Epithelial cell of proximal tubule (primary cell): ENCODE measurements at regions not wholly inside any gene's neighbourhood (a gene's known extent, or its start where the extent isn't known, plus 50 kb on each side); places are given as distances from the start of the nearest gene placed in this dataset.

ENCODE experiments used
- DNase-seq: peaks from one replicate; pipeline ENCODE4 v3.0.0-alpha.2; 2011; ENCODE audit warnings: low read depth
- H3K4me3 ChIP-seq: 2 replicates; pipeline ENCODE4 v1.5.1; 2011; ENCODE audit warnings: low read depth, mild to moderate bottlenecking, low read length
- CTCF ChIP-seq: conservative IDR thresholded peaks from 2 replicates; pipeline ENCODE4 v1.5.1; 2012; ENCODE audit warnings: low read depth, mild to moderate bottlenecking, low read length

GRCh38 chr19:28228854-28229253 is 984.1 kb downstream of the UQCRFS1 start:
- DNase-seq = no peak
- no peak for TF ChIP-seq CTCF
- no peak overlapping the region for H3K4me3 ChIP-seq

GRCh38 chr19:28224441-28224840 is 988.5 kb downstream of the UQCRFS1 start:
- H3K4me3 ChIP-seq = no peak overlapping the region
- no peak for DNase-seq
- no peak for TF ChIP-seq CTCF

- TF ChIP-seq CTCF = no peak
- no peak overlapping the region for H3K4me3 ChIP-seq
- DNase-seq = no peak
Measured at GRCh38 chr19:28221736-28222135, 991.2 kb downstream of the UQCRFS1 start.

GRCh38 chr19:28218728-28219127 is 994.2 kb downstream of the UQCRFS1 start:
- TF ChIP-seq CTCF = no peak
- no peak for DNase-seq
- no peak overlapping the region for H3K4me3 ChIP-seq

- H3K4me3 ChIP-seq = no peak overlapping the region
- TF ChIP-seq CTCF = peak; percentile 53
- DNase-seq = no peak
Measured at GRCh38 chr19:28217022-28217421, 995.9 kb downstream of the UQCRFS1 start.

GRCh38 chr19:28213470-28214082 is 999.4 kb downstream of the UQCRFS1 start:
- no peak overlapping the region for H3K4me3 ChIP-seq
- no peak for TF ChIP-seq CTCF
- peak; percentile 18 for DNase-seq

- no peak overlapping the region for H3K4me3 ChIP-seq
- DNase-seq = no peak
- no peak for TF ChIP-seq CTCF
Measured at GRCh38 chr19:28210886-28211285, 1002.1 kb downstream of the UQCRFS1 start.
